ENCODE measurements at regions not wholly inside any gene's neighbourhood (a gene's known extent, or its start where the extent isn't known, plus 50 kb on each side); places are given as distances from the start of the nearest gene placed in this dataset.
A peak's percentile ranks its signal among the peaks of the same experiment; 100 is the strongest.

DNA sequence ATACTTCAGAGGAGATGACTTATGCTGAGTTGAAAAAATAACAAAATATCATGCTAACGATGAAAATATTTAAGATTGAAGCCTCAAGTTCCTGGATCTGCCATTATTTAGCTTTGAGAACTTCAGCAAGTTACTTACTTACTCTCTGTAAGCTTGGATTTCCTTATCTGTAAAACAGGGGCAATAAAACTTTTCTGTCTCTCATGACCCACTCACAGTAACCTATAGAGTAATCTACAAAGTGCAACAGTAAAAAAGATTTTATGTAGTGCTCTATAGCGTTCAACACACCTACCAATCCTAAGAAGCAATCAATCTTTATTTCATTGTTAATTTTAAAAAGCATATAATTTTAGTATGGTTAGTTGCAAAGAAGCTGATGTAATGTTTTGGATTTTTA, 478.6 kb downstream of the ZIC1 start:
- no peak overlapping the region for H3K4me3 ChIP-seq (ENCODE audit: extremely low read depth, insufficient read depth, low read length, poor library complexity, severe bottlenecking)
- 78% methylated on average over 1 of the region's 2 CpGs; no CpG with 5 or more reads in 1 of the 2 experiments for WGBS, 2 experiments (ENCODE audit: insufficient coverage in 2 of 2)
- H3K4me1 ChIP-seq (ENCODE audit: control insufficient read depth, insufficient read depth, low read length, poor library complexity, severe bottlenecking): no peaks in the 10 kb centered on the region
- H3K9me3 ChIP-seq (ENCODE audit: control insufficient read depth, low read length): no peaks in the 10 kb centered on the region
- no peaks in the 10 kb centered on the region for H3K36me3 ChIP-seq (ENCODE audit: control insufficient read depth, insufficient read depth, low read length)
- peak overlapping the region; percentile 17 for H3K27ac ChIP-seq (ENCODE audit: low read depth, low read length, severe bottlenecking)

DNA sequence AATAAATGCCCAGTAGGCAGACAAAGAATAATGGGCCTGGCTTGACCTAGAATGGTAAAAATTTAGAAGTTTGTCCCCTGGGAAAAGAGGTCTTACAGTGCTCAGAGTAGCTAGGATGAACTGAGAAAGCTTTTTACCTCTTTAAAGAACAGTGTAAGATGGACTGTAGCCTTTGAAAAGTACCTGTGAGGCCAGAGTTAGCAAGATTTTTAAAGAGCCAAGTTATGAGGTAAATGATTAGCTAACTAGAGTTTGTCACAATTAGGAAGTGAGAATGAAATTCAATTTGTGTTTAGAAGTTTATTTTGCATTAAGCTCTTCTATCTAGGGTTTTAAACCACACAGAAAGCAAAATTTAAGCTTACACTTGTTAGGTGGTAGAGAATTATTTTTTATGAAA, 480.9 kb downstream of the ZIC1 start:
- Histone ChIP-seq H3K27ac (ENCODE audit: low read depth, low read length, severe bottlenecking) (no peak overlapping the region), H3K9me3 (ENCODE audit: control insufficient read depth, low read length) (no peaks in the 10 kb centered on the region), H3K4me1 (ENCODE audit: control insufficient read depth, insufficient read depth, low read length, poor library complexity, severe bottlenecking) (no peaks in the 10 kb centered on the region), H3K36me3 (ENCODE audit: control insufficient read depth, insufficient read depth, low read length) (no peaks in the 10 kb centered on the region), H3K4me3 (ENCODE audit: extremely low read depth, insufficient read depth, low read length, poor library complexity, severe bottlenecking) (no peak overlapping the region)

DNA sequence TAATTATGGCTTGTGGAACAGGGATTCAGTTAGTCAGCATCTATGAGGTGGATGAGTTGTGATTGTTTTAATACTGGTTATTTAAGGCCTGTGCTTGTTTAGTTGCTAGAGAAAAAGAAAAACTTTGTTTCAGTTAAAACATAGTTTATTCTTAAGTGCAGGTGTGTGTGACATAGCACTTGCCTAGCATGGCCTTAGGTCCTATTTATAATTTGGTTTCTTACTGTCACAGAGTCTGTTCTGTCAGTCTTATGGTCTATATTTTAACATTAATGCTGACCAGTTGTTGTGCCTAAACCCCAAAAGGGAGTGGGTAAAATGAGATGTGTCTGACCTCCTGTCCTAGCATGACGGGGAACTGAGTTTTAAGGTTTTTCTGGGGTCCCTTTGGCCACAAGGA, 486.3 kb downstream of the ZIC1 start:
- H3K36me3 ChIP-seq (ENCODE audit: control insufficient read depth, insufficient read depth, low read length): no peaks in the 10 kb centered on the region

DNA sequence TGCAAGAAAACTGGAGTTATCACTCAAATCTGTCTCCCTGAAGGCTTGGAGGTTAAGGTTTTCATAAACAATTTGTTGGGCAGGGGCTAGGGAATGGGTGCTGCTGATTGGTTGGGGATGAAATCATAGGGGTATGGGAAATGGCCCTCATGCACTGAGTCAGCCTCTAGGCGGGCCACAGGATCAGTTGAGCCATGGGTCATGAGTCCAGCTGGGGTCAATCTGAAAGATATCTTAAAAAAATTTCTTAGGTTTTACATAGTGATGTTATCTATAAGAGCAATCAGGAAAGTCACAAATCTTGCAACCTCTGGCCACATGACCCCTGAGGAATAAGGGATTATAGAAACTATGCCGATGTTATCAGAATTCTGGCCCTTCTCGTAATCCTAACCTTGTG, 491.7 kb downstream of the ZIC1 start:
- Histone ChIP-seq H3K27ac (ENCODE audit: low read depth, low read length, severe bottlenecking) (no peak overlapping the region), H3K4me3 (ENCODE audit: extremely low read depth, insufficient read depth, low read length, poor library complexity, severe bottlenecking) (no peak overlapping the region)
- 94 to 100% methylated on average over 1 to 2 of the region's 3 CpGs for WGBS, 2 experiments (ENCODE audit: insufficient coverage in 2 of 2)

More for the DNA sequence above, 486.3 kb downstream of the ZIC1 start:
- no peak overlapping the region for H3K27ac ChIP-seq (ENCODE audit: low read depth, low read length, severe bottlenecking)
- H3K4me3 ChIP-seq (ENCODE audit: extremely low read depth, insufficient read depth, low read length, poor library complexity, severe bottlenecking): no peak overlapping the region
- H3K9me3 ChIP-seq (ENCODE audit: control insufficient read depth, low read length): no peaks in the 10 kb centered on the region
- no CpG with 5 or more reads among the region's 1 CpG for WGBS, 2 experiments (ENCODE audit: insufficient coverage in 2 of 2)
- no peaks in the 10 kb centered on the region for H3K4me1 ChIP-seq (ENCODE audit: control insufficient read depth, insufficient read depth, low read length, poor library complexity, severe bottlenecking)

DNA sequence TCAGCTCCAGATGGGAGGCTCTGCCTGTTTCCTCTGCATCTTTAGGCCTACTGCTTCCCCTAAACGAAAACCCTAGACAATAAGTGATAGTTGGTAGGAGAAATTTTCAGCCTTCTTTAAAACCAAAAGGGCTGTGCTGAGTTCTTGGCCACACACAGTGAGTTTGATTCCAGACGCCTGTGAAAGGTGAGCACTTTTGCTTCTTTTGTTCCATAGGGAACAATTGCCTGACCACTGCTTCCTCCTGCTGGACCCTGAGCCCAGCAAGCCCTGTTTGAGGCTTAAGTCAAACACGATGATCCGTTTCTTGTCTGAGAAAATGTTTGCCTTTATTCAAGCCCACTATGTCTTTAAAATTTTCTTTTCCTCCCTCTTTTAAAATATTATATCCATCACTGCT, 493.9 kb downstream of the ZIC1 start:
- Histone ChIP-seq H3K27ac (ENCODE audit: low read depth, low read length, severe bottlenecking) (no peak overlapping the region), H3K4me3 (ENCODE audit: extremely low read depth, insufficient read depth, low read length, poor library complexity, severe bottlenecking) (no peak overlapping the region), H3K36me3 (ENCODE audit: control insufficient read depth, insufficient read depth, low read length) (no peaks in the 10 kb centered on the region), H3K9me3 (ENCODE audit: control insufficient read depth, low read length) (no peaks in the 10 kb centered on the region), H3K4me1 (ENCODE audit: control insufficient read depth, insufficient read depth, low read length, poor library complexity, severe bottlenecking) (no peaks in the 10 kb centered on the region)
- WGBS, 2 experiments (ENCODE audit: insufficient coverage in 2 of 2): 36 to 38% methylated on average over 1 of the region's 4 CpGs

More for the DNA sequence above, 491.7 kb downstream of the ZIC1 start:
- no peaks in the 10 kb centered on the region for H3K4me1 ChIP-seq (ENCODE audit: control insufficient read depth, insufficient read depth, low read length, poor library complexity, severe bottlenecking)
- H3K9me3 ChIP-seq (ENCODE audit: control insufficient read depth, low read length): no peaks in the 10 kb centered on the region
- H3K36me3 ChIP-seq (ENCODE audit: control insufficient read depth, insufficient read depth, low read length): no peaks in the 10 kb centered on the region

DNA sequence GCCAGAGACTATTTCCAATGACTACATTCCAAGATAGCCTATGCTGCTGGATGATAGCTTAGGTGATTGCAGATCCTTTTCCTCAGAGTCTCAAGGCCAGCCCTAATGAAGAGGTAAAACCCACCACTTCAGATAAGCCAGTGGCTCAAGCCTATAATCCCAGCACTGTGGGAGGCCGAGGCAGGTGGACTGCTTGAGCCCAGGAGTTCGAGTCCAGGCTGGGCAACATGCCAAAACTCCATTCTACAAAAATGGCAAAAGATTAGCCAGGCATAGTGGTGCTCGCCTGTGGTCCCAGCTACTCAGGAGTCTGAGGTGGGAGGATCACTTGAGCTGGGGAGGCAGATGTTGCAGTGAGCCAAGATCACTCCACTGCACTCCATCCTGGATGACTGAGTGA, 495.3 kb downstream of the ZIC1 start:
- Histone ChIP-seq H3K27ac (ENCODE audit: low read depth, low read length, severe bottlenecking) (no peak overlapping the region), H3K9me3 (ENCODE audit: control insufficient read depth, low read length) (no peaks in the 10 kb centered on the region), H3K36me3 (ENCODE audit: control insufficient read depth, insufficient read depth, low read length) (no peaks in the 10 kb centered on the region), H3K4me1 (ENCODE audit: control insufficient read depth, insufficient read depth, low read length, poor library complexity, severe bottlenecking) (no peaks in the 10 kb centered on the region), H3K4me3 (ENCODE audit: extremely low read depth, insufficient read depth, low read length, poor library complexity, severe bottlenecking) (no peak overlapping the region)
- WGBS, 2 experiments (ENCODE audit: insufficient coverage in 2 of 2): 62 to 67% methylated on average over 1 to 2 of the region's 3 CpGs

DNA sequence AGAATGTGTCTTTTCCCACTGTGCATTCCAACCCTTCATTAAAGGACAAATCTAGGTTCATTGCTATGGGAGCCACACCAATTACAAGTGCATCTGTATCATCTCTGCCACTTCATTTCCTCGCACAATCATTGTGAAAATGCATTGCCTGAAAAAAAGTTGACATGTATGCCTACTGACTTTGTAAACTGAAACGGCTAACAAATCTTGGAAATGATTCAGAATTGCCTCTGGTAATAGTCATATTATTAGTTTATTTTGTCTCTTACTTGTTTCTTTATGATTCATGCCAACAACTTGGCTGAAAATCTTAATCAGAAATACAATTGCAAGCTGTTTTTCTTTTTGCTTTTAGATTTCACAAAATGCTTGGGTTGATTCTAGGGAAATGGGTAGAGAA, 497.1 kb downstream of the ZIC1 start:
- H3K36me3 ChIP-seq (ENCODE audit: control insufficient read depth, insufficient read depth, low read length): no peaks in the 10 kb centered on the region
- H3K4me1 ChIP-seq (ENCODE audit: control insufficient read depth, insufficient read depth, low read length, poor library complexity, severe bottlenecking): no peaks in the 10 kb centered on the region
- no peak overlapping the region for H3K27ac ChIP-seq (ENCODE audit: low read depth, low read length, severe bottlenecking)
- H3K4me3 ChIP-seq (ENCODE audit: extremely low read depth, insufficient read depth, low read length, poor library complexity, severe bottlenecking): no peak overlapping the region
- WGBS, 2 experiments (ENCODE audit: insufficient coverage in 2 of 2): 75 to 83% methylated on average over 1 to 2 of the region's 2 CpGs
- no peaks in the 10 kb centered on the region for H3K9me3 ChIP-seq (ENCODE audit: control insufficient read depth, low read length)

DNA sequence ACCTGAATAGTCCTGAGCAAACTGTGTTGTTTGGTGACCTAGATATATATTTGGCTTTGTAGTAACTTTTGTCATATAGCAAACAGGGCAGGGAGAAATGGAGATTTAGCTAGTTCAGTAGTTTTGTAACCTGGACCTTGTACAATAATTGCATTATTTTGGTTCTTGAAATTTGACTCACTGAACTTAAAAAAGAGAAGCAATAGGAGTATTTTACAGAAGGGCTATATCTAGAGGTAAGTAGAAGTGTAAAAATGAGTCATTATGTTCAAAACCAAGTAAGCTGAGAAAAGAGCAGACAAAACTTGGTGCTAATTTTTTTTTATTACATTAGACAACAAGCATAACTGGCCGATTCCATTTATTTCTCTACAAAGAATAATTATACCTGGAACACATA, 505.4 kb downstream of the ZIC1 start:
- no peak overlapping the region for H3K27ac ChIP-seq (ENCODE audit: low read depth, low read length, severe bottlenecking)
- H3K4me3 ChIP-seq (ENCODE audit: extremely low read depth, insufficient read depth, low read length, poor library complexity, severe bottlenecking): no peak overlapping the region
- 83 to 100% methylated on average over 1 of the region's 1 CpG for WGBS, 2 experiments (ENCODE audit: insufficient coverage in 2 of 2)
- H3K36me3 ChIP-seq (ENCODE audit: control insufficient read depth, insufficient read depth, low read length): no peaks in the 10 kb centered on the region
- H3K4me1 ChIP-seq (ENCODE audit: control insufficient read depth, insufficient read depth, low read length, poor library complexity, severe bottlenecking): no peaks in the 10 kb centered on the region
- no peaks in the 10 kb centered on the region for H3K9me3 ChIP-seq (ENCODE audit: control insufficient read depth, low read length)

DNA sequence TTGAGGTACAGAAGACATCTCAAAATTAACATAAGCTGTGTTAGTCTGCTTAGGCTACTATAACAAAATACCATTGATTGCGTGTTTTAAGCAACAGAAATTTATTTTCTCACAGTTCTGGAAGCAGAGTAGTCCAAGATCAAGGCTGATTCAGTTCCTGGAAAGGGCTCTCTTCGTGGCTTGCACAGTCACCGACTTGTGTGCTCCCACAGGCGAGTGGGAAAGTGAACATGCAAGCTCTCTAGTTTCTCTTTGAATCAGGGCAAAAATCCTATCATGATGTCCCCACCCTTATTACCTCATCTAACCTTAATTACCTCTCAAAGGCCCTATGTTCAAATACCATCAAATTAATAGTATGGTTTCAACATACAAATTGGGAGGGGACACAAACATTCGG, 505.9 kb downstream of the ZIC1 start:
- Histone ChIP-seq H3K4me1 (ENCODE audit: control insufficient read depth, insufficient read depth, low read length, poor library complexity, severe bottlenecking) (no peaks in the 10 kb centered on the region), H3K36me3 (ENCODE audit: control insufficient read depth, insufficient read depth, low read length) (no peaks in the 10 kb centered on the region), H3K27ac (ENCODE audit: low read depth, low read length, severe bottlenecking) (no peak overlapping the region), H3K4me3 (ENCODE audit: extremely low read depth, insufficient read depth, low read length, poor library complexity, severe bottlenecking) (no peak overlapping the region), H3K9me3 (ENCODE audit: control insufficient read depth, low read length) (no peaks in the 10 kb centered on the region)
- WGBS, 2 experiments (ENCODE audit: insufficient coverage in 2 of 2): 83 to 89% methylated on average over 3 to 5 of the region's 5 CpGs

DNA sequence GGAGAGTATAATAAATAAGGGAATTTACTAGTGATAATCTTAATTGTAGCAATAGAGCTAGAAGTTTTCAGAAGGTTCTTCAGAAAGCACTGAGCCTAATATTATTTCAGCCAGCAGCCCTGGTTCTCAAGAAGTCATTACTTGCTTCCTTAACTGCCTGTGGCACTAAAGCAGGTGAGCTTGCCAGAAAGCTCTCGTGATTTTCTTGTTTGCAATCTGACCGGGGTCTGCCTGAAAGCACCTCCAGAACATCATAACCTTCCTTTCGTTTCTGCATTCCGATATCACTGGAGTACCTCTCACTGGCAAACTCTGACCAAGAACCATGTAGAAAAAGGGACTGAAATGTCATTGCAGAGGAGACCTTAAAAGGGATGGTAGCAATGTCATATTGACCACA, 510.3 kb downstream of the ZIC1 start:
- 80 to 88% methylated on average over 1 of the region's 4 CpGs for WGBS, 2 experiments (ENCODE audit: insufficient coverage in 2 of 2)
- Histone ChIP-seq H3K9me3 (ENCODE audit: control insufficient read depth, low read length) (no peaks in the 10 kb centered on the region), H3K27ac (ENCODE audit: low read depth, low read length, severe bottlenecking) (no peak overlapping the region), H3K4me1 (ENCODE audit: control insufficient read depth, insufficient read depth, low read length, poor library complexity, severe bottlenecking) (no peaks in the 10 kb centered on the region), H3K4me3 (ENCODE audit: extremely low read depth, insufficient read depth, low read length, poor library complexity, severe bottlenecking) (no peak overlapping the region), H3K36me3 (ENCODE audit: control insufficient read depth, insufficient read depth, low read length) (no peaks in the 10 kb centered on the region)

DNA sequence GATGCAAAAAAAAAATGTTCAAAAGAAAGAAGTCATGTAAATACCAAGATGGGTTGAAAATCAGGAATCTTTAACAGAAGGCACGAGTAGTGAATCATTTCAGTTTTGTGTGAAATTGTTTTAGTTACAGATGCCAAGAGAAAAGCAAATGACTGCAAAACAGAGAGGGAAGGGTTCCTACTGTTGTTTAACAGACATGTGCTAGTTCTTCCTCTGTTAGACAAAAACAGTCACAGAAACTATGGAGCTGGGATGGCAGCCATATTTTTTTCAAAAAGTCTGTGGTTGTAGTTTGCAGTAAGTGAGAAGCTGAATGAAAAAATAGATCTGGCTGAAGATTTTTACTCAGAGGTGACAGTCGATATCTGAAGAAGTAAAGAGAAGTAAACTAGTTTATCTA, 511.9 kb downstream of the ZIC1 start:
- 80 to 88% methylated on average over 1 of the region's 2 CpGs for WGBS, 2 experiments (ENCODE audit: insufficient coverage in 2 of 2)
- Histone ChIP-seq H3K27ac (ENCODE audit: low read depth, low read length, severe bottlenecking) (no peak overlapping the region), H3K4me1 (ENCODE audit: control insufficient read depth, insufficient read depth, low read length, poor library complexity, severe bottlenecking) (no peaks in the 10 kb centered on the region), H3K4me3 (ENCODE audit: extremely low read depth, insufficient read depth, low read length, poor library complexity, severe bottlenecking) (no peak overlapping the region), H3K9me3 (ENCODE audit: control insufficient read depth, low read length) (no peaks in the 10 kb centered on the region), H3K36me3 (ENCODE audit: control insufficient read depth, insufficient read depth, low read length) (no peaks in the 10 kb centered on the region)

DNA sequence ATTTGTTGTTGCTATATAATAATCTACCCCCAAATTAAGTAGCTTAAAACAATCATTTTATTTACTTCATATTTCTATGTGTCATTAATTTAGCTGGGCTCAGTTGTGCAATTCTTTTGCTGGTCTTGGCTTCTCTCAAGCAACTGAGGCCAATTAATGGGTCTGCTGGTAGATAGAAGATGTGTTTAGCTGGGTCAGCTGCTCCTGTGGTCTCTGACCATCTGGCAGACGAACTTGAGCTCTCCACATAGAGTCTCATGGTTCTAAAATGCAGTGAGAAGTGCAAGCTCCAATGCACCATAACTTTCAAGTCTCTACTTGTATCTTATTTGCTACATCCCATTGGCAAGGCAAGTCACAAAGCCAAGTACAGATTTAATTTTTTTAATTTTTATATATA, 515.6 kb downstream of the ZIC1 start:
- WGBS, 2 experiments (ENCODE audit: insufficient coverage in 2 of 2): no CpG with 5 or more reads among the region's 1 CpG
- Histone ChIP-seq H3K4me1 (ENCODE audit: control insufficient read depth, insufficient read depth, low read length, poor library complexity, severe bottlenecking) (no peaks in the 10 kb centered on the region), H3K9me3 (ENCODE audit: control insufficient read depth, low read length) (no peaks in the 10 kb centered on the region), H3K27ac (ENCODE audit: low read depth, low read length, severe bottlenecking) (no peak overlapping the region), H3K36me3 (ENCODE audit: control insufficient read depth, insufficient read depth, low read length) (no peaks in the 10 kb centered on the region), H3K4me3 (ENCODE audit: extremely low read depth, insufficient read depth, low read length, poor library complexity, severe bottlenecking) (no peak overlapping the region)

All from mesodermal cell (in vitro differentiated cells).